GM19099 (cell line): ENCODE measurements at regions not wholly inside any gene's neighbourhood (a gene's known extent, or its start where the extent isn't known, plus 50 kb on each side); places are given as distances from the start of the nearest gene placed in this dataset.

Experiments
- POLR2A ChIP-seq: IDR thresholded peaks from 3 replicates; pipeline ENCODE4 v1.6.1; 2011; ENCODE audit warnings: low read depth; ENCODE audit not compliant: insufficient read length; ENCODE audit errors: extremely low read depth

- no peak for TF ChIP-seq POLR2A
Measured at GRCh38 chr12:27177706-27178105, 66.4 kb upstream of the STK38L start.

DNA sequence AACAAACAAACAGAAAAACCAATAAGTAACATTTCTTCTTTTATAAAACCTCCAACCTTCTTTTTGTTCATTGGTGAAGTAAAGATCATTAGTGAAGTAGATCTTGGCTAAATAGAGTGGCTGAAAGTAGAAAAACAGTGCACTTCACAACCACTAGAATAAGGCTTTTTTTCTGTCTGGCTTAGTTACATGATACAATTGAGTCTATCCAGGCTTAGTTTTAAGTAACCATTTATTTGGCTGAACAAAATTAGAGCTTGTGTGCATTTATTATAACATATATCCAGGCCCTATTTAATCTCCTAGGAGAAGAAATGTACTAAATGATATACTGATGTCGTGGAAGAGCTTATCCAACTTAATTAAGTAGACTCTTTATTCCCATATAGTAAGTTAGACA is 65.8 kb upstream of the STK38L start:
- no peak for TF ChIP-seq POLR2A

- no peak for TF ChIP-seq POLR2A
Measured at GRCh38 chr12:27178723-27179399, 65.2 kb upstream of the STK38L start.

DNA sequence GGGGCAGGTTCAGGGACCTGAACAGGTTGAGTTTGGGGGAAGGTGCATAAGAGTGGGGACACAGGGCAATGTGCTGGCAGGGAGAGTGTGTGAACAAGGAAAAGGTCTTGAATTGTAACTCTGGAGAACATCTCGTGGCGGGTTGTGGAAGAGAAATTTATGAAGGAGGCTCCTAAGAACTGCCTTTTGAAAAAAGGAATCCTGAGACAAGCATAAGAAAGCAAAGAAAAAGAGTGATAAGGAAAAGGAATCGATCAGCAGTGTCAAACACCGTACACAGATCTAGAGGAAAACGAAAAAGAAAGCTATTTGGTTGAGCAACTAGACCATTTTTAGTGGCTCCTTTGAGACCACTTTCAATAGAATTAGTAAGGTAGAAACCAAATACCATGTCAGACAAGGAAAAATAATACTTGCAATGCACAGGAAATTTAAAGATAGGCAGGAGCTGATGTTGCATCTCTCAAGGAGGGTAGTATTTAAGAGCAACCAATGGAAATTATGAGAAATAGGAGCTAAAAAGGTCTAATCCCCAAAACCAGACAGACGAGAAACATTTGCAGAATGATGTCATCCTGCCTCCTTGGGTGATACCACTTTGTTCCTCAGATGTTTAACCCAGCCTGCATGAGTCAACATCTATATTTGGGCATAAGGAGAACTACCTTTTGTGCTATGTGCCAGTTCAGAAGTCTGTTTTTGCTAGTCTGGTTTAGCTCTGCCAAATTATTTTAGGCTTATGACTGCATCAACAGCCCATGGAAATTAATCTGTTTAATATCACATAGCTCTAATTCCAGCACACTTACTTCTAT is 64.5 kb upstream of the STK38L start:
- TF ChIP-seq POLR2A: peak; percentile 35

GRCh38 chr12:27180906-27181505 is 63.1 kb upstream of the STK38L start:
- no peak for TF ChIP-seq POLR2A

DNA sequence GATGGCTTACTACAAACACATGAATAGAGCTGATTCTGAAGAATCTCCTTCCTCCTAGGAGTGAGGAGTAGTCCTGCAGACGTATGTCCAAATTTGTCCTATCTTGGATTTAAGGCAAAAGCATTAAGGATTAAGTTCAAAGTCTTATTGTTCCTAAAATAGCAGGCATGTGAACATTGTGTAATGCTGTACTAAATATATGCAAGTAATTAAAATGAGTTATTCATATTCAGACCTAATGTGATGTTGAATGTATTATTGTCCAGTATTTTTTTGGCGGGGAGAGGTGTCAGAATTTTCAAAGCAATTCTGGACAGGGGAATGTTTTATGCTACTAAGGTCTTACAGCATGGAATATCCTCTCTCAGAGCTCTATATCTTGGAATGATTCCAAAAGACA is 60.7 kb upstream of the STK38L start:
- TF ChIP-seq POLR2A: no peak

- no peak for TF ChIP-seq POLR2A
Measured at GRCh38 chr12:27185234-27186021, 58.7 kb upstream of the STK38L start.

- TF ChIP-seq POLR2A: no peak
Measured at GRCh38 chr12:27186022-27186839, 57.9 kb upstream of the STK38L start.

DNA sequence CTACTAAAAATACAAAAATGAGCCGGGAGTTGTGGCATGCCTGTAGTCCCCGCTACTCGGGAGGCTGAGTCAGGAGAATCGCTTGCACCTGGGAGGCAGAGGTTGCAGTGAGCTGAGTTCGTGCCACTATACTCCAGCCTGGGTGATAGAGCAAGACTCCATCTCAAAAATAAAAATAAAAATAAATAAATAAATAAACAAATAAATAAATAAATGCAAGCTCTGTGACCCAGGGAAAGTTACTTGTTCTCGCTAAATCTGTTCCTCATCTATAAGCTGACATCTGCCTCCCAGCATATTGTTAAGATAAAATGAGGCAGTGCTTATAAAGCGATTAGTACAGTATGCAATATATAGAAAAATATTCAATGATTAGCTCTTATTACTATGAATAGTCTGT is 56.4 kb upstream of the STK38L start:
- no peak for TF ChIP-seq POLR2A

DNA sequence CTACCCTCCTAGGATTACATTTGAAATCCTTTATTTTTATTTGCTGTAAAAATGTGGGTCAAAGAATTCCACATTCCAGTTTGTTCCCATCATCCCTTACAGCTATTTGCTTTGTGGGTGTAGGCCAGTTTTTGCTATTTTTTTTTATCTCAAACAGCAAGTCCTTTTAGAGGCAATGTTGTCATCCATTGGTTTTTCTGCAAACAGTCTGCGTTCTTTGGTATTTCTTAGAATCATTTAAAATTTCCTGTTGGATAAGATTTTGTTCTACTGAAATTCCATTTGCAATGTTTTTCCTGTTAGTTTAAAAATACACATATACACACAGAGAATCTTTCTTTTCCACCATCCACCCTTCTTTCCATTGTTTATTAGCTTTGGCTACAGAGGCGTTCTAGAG is 53.3 kb upstream of the STK38L start:
- TF ChIP-seq POLR2A: no peak

GRCh38 chr12:27191531-27191930 is 52.6 kb upstream of the STK38L start:
- TF ChIP-seq POLR2A: no peak

- no peak for TF ChIP-seq POLR2A
Measured at GRCh38 chr12:27192118-27192802, 51.8 kb upstream of the STK38L start.

- no peak for TF ChIP-seq POLR2A
Measured at GRCh38 chr12:27193106-27193505, 51.0 kb upstream of the STK38L start.
